ENCODE measurements at regions not wholly inside any gene's neighbourhood (a gene's known extent, or its start where the extent isn't known, plus 50 kb on each side); places are given as distances from the start of the nearest gene placed in this dataset.

DNA sequence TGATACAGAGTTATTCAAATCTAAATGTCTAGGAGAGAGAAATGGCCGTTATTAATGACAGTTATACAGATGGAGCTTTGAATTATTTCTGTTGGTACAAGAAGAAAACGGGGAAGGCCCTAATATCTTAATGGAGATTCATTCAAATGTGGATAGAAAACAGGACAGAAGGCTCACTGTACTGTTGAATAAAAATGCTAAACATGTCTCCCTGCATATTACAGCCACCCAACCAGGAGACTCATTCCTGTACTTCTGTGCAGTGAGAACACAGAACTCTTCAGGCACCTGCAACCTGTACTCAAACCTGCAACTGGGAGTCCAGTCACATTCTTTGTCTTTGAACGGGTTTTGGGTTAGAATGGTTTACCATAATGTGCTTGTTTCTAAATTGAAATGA is 403.2 kb downstream of the DAD1 start:
- Histone ChIP-seq H3K9me1 (ENCODE audit: control insufficient read depth, extremely low read depth, insufficient read depth, low read length) (no peaks in the 10 kb centered on the region), H3K9me3 (ENCODE audit: control insufficient read depth, low read depth, low read length) (no peaks in the 10 kb centered on the region), H4K20me1 (ENCODE audit: control insufficient read depth, extremely low read depth, insufficient read depth, low read length) (no peaks in the 10 kb centered on the region), H3K79me2 (ENCODE audit: control insufficient read depth, insufficient read depth, low read length) (no peaks in the 10 kb centered on the region), H3K36me3 (ENCODE audit: control insufficient read depth in 2 of 2, extremely low read depth in 1 of 2, insufficient read depth in 2 of 2, low read length in 2 of 2) (no peaks in the 10 kb centered on the region), H3K4me3 (ENCODE audit: control insufficient read depth in 2 of 3, extremely low read depth in 1 of 3, insufficient read depth in 2 of 3, low read depth in 1 of 3, low read length in 3 of 3) (no peak overlapping the region), H3K4me2 (ENCODE audit: control insufficient read depth, extremely low read depth, insufficient read depth, low read depth, low read length) (no peak overlapping the region), H3K27ac (ENCODE audit: control insufficient read depth, insufficient read depth, low read length) (no peak overlapping the region), H3K9ac (ENCODE audit: control insufficient read depth, extremely low read depth, insufficient read depth, low read length) (no peak overlapping the region), H3K4me1 (ENCODE audit: control insufficient read depth, extremely low read depth, insufficient read depth, low read length) (no peaks in the 10 kb centered on the region), H3K27me3 (ENCODE audit: control insufficient read depth, extremely low read depth, insufficient read depth, low read length) (no peaks in the 10 kb centered on the region), H2AFZ (ENCODE audit: control insufficient read depth, low read length) (no peak overlapping the region)
- FAIRE-seq (no peak), DNase-seq (ENCODE audit: low read depth, low spot score) (no peak)
- no peak for TF ChIP-seq CTCF (optimal IDR thresholded peaks at IDR 0.05 in 1 of 3, IDR thresholded peaks at IDR 0.05 in 1 of 3, conservative IDR thresholded peaks at IDR 0.05 in 1 of 3; ENCODE audit: extremely low read depth in 1 of 3, insufficient read depth in 2 of 3, low read length in 3 of 3)
- no peak for TF ChIP-seq EZH2 (IDR thresholded peaks at IDR 0.05; ENCODE audit: low read length)
- dilution Hi-C loops (cut with MboI; ENCODE audit: extremely low pct_ligation_motif_present, low sequenced_read_pairs), result no loop called here

DNA sequence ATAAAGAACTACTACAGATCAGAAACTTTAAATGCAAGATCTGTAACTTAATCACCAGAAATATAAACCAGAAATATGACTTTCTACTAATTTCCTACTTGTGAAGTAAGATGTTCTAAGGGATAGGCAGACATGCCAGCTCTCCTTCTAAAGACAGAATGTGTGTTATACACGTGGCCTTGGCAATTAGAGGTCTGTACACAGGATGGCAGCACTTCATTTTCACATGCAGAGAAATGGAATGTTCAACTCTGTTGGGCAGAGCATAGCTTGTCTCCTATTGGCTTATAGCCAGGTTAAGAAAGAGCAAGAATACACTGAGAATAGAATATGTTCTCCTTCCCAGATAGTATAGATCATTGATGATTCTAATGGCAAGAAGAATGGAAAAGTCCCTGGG is 403.8 kb downstream of the DAD1 start:
- dilution Hi-C loops (cut with MboI; ENCODE audit: extremely low pct_ligation_motif_present, low sequenced_read_pairs), result no loop called here
- H3K9me1 ChIP-seq (ENCODE audit: control insufficient read depth, extremely low read depth, insufficient read depth, low read length), result no peaks in the 10 kb centered on the region
- H3K27me3 ChIP-seq (ENCODE audit: control insufficient read depth, extremely low read depth, insufficient read depth, low read length), result no peaks in the 10 kb centered on the region
- H2AFZ ChIP-seq (ENCODE audit: control insufficient read depth, low read length), result no peak overlapping the region
- no peak overlapping the region for H3K4me2 ChIP-seq (ENCODE audit: control insufficient read depth, extremely low read depth, insufficient read depth, low read depth, low read length)
- no peaks in the 10 kb centered on the region for H3K79me2 ChIP-seq (ENCODE audit: control insufficient read depth, insufficient read depth, low read length)
- H3K4me3 ChIP-seq (ENCODE audit: control insufficient read depth in 2 of 3, extremely low read depth in 1 of 3, insufficient read depth in 2 of 3, low read depth in 1 of 3, low read length in 3 of 3), result no peak overlapping the region
- no peak overlapping the region for H3K27ac ChIP-seq (ENCODE audit: control insufficient read depth, insufficient read depth, low read length)
- H3K36me3 ChIP-seq (ENCODE audit: control insufficient read depth in 2 of 2, extremely low read depth in 1 of 2, insufficient read depth in 2 of 2, low read length in 2 of 2), result no peaks in the 10 kb centered on the region
- no peaks in the 10 kb centered on the region for H3K9me3 ChIP-seq (ENCODE audit: control insufficient read depth, low read depth, low read length)
- H3K4me1 ChIP-seq (ENCODE audit: control insufficient read depth, extremely low read depth, insufficient read depth, low read length), result no peaks in the 10 kb centered on the region
- H3K9ac ChIP-seq (ENCODE audit: control insufficient read depth, extremely low read depth, insufficient read depth, low read length), result no peak overlapping the region
- no peaks in the 10 kb centered on the region for H4K20me1 ChIP-seq (ENCODE audit: control insufficient read depth, extremely low read depth, insufficient read depth, low read length)
- TF ChIP-seq EZH2 (IDR thresholded peaks at IDR 0.05; ENCODE audit: low read length) (no peak), CTCF (optimal IDR thresholded peaks at IDR 0.05 in 1 of 3, IDR thresholded peaks at IDR 0.05 in 1 of 3, conservative IDR thresholded peaks at IDR 0.05 in 1 of 3; ENCODE audit: extremely low read depth in 1 of 3, insufficient read depth in 2 of 3, low read length in 3 of 3) (peak; percentile 24 to 41 (median 34))
- DNase-seq (ENCODE audit: low read depth, low spot score), result no peak
- peak; percentile 5 for FAIRE-seq
